ENCODE measurements at regions not wholly inside any gene's neighbourhood (a gene's known extent, or its start where the extent isn't known, plus 50 kb on each side); places are given as distances from the start of the nearest gene placed in this dataset.

DNA sequence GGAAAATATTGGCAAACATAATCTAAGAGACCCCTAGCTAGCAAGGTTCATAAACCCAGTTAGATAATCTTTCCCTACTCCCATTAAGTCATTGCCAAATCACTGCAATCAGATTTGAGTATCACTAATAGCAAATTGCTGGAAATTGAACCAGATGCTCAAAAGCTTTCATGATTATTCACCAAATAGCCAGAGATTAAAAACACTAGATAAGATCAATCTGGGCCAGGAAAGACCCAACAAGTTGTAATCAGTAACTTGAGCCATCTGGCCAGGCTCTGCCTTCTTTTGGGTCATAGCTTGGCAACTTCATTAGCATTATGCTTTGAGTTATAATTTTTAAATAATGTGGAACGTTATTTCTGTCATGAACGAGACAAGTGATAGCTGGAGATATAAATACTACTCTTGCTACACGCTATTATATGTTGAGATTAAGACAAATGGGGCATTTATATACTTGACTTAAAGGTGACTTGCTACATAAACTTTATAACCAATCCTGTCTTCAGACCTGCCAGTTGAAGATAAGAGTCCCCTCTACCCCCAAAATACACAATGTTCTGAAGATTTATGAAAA lies 196.6 kb upstream of the EDNRA start:
- TF ChIP-seq, protein P1, sequence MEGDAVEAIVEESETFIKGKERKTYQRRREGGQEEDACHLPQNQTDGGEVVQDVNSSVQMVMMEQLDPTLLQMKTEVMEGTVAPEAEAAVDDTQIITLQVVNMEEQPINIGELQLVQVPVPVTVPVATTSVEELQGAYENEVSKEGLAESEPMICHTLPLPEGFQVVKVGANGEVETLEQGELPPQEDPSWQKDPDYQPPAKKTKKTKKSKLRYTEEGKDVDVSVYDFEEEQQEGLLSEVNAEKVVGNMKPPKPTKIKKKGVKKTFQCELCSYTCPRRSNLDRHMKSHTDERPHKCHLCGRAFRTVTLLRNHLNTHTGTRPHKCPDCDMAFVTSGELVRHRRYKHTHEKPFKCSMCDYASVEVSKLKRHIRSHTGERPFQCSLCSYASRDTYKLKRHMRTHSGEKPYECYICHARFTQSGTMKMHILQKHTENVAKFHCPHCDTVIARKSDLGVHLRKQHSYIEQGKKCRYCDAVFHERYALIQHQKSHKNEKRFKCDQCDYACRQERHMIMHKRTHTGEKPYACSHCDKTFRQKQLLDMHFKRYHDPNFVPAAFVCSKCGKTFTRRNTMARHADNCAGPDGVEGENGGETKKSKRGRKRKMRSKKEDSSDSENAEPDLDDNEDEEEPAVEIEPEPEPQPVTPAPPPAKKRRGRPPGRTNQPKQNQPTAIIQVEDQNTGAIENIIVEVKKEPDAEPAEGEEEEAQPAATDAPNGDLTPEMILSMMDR (IDR thresholded peaks at IDR 0.05; ENCODE audit: poor library complexity) = no peak
- TF ChIP-seq EZH2phosphoT487 (IDR thresholded peaks at IDR 0.05; ENCODE audit: low read depth, severe bottlenecking, unreplicated experiment) (no peak), EZH2 (IDR thresholded peaks at IDR 0.05; ENCODE audit: borderline replicate concordance) (no peak)
